SKM-1 treated with dmso at 0.1 percent for 144 hours (cell line): ENCODE measurements at regions not wholly inside any gene's neighbourhood (a gene's known extent, or its start where the extent isn't known, plus 50 kb on each side); places are given as distances from the start of the nearest gene placed in this dataset.
"Not testable (repeated sequence)": the region's sequence is repeated elsewhere in the genome, so short reads cannot be mapped to it uniquely, and the experiment has no call there.

Experiments used
- DNase-seq: peaks from one replicate; lab custom pipeline; 2025; ENCODE audit not compliant: unreplicated experiment; lab: John Stamatoyannopoulos, UW

GRCh38 chr14:106757444-106757843 lies 1231.1 kb downstream of the TMEM121 start:
- not testable (repeated sequence) for DNase-seq

DNA sequence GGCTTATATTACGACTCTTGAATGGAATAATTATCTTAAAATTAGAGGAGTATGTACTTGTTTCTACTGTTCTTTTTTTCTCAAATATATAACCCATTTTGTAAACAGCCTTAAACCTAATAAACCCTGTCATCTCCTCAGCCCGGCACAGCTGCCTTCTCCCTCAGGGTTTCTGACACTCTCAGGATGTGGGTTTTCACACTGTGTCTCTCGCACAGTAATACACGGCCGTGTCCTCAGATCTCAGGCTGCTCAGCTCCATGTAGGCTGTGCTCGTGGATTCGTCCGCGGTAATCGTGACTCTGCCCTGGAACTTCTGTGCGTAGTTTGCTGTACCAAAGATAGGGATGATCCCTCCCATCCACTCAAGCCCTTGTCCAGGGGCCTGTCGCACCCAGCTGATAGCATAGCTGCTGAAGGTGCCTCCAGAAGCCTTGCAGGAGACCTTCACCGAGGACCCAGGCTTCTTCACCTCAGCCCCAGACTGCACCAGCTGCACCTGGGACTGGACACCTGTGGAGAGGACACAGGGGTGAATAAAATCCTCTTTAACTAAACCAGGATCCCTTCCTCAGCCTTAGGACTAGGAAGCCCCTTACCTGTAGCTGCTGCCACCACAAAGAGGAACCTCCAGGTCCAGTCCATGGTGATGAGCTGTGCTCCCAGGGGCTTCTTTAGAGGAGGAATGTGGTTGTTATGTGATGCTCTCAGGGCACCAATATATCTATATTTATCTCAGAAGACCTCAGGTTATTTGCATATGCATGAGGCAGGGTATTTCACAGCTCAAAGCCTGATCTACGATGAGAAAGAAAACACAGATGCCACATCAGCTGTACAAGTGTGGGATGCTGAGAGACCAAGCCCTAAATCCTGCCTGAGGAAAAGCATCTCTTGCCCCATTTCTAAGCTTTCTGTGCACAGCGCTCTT lies 1235.8 kb downstream of the TMEM121 start:
- DNase-seq, result not testable (repeated sequence)

DNA sequence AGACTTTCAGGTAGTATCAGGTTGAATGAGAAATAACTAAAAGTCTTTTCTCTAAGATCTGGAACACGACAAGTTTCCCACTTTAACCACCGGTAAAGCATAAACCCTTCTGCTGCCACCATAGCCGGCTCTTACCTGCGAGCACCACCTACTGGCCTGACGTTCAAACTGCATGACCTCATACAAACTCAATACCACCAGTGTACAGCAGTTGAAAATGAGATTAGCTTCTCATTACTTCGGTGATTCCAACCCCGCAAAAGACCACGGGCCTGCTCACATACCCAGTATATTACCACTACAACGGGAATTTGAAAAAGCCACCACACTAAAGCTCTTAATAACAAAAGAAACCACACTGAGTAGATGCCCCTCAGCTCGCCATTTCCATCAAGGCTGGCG lies 1238.6 kb downstream of the TMEM121 start:
- not testable (repeated sequence) for DNase-seq

DNA sequence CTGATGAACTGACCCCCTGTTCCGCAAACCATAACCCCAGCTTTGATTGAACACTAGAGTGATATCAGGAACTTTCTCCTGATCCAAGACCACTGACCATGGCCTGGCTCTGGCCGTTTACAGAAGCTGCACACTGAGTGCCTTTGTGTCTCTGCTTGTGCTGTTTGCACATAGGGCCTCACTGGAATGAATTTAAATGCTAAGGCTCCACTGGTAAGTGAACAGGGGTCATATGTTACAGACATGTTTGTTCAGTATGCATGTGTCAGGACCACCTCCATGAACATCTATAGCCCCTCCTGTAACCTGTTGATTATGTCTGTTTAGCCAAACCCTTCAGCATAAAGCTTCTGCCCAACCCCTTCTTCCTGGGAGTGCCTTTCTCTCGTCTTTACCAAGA lies 1239.8 kb downstream of the TMEM121 start:
- DNase-seq, result no peak

GRCh38 chr14:106766551-106767277 lies 1240.3 kb downstream of the TMEM121 start:
- not testable (repeated sequence) for DNase-seq

DNA sequence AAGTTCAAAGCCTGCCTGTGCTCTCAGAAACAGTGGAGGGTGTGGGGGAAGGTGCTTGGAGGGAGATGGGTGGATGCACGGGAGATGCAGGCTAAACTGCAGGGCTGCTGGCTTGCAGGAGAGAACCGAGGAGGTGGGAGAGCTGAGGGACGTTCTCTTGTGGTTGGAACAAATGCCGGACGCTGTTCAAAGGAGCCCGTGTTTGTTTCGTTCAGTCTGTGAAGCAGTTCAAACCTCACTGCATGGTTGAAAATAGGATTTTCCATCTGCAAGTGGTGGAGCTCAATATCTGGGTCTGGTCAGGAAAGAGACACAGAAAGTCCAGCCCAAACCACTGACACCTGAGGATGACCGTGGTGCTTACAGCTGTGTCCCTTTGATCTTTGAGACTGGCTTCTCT lies 1241.8 kb downstream of the TMEM121 start:
- not testable (repeated sequence) for DNase-seq

DNA sequence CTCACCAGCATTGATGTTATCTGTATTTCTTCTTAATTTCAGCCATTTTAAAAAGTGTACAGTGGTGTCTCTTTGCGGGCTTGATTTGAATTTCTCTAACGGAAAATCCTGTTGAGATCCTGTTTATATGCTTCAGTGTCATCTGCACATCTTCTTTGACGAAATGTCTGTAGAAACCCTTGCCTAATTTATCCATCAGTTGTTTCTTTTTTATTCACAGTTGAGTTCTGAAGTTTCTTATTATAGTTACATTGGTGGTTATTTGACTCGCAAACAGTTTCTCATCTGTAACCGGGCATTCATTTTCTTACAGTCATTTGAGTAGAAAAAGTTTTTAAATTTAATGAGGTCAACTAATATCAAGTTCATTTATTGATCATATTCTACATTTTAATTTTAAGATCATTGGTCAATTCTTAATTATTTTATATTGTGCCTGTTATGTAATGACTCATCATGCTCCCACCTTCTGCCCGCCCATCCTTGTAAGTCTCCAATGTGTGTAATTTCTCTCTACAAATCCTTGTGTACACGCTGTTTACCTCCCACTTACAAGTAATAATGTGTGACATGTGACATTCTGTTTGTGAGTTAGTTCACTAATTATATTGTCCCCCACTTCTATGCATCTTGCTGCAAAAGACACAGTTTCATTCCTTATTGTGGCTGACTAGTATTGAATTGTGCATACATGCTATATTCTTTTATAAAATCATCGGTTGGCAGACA lies 1242.8 kb downstream of the TMEM121 start:
- DNase-seq, result not testable (repeated sequence)

DNA sequence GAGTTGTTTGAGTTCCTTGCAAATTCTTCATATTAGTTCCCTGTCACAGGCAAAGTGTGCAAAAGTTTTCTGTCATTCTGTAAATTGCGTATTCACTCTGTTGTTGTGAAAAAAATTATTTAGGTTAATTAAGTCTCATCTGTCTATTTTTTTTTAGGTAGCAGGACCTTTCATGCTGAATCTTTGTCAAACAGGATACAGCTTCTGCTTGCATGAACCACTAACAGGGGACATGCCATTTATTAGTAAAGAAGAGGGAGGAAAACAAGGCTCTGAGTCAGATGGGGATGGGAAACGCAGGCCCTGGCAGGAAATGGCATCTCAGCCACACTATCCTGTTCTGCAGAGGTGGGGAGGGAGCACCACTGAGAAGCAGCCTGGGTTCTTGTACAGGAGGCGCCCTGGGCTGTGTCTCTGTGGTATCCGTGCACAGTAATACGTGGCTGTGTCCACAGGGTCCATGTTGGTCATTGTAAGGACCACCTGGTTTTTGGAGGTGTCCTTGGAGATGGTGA lies 1243.8 kb downstream of the TMEM121 start:
- not testable (repeated sequence) for DNase-seq

- not testable (repeated sequence) for DNase-seq
Measured at GRCh38 chr14:106774889-106775480, 1248.6 kb downstream of the TMEM121 start.

GRCh38 chr14:106776395-106776983 lies 1250.1 kb downstream of the TMEM121 start:
- DNase-seq, result no peak

GRCh38 chr14:106778986-106779385 lies 1252.6 kb downstream of the TMEM121 start:
- DNase-seq, result no peak

- no peak for DNase-seq
Measured at GRCh38 chr14:106786697-106787096, 1260.3 kb downstream of the TMEM121 start.

GRCh38 chr14:106787626-106788025 lies 1261.2 kb downstream of the TMEM121 start:
- DNase-seq, result no peak

DNA sequence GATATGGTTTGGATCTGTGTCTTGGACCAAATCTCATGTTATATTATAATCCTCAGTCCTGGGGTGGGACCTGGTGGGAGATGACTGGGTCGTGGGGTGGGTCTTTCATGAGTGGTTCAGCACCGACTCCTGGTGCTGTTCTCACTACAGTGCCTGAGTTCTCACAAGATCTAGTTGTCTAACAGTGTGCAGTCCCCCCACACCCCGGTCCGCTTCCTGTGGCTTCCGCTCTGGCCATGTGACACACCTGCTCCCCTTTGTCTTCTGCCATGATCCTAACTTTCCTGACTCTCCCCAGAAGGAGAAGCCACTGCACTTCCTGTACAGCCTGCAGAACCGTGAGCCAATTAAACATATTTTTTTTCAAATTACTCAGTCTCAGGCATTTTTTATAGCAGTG lies 1262.2 kb downstream of the TMEM121 start:
- DNase-seq, result no peak

GRCh38 chr14:106789318-106789717 lies 1262.9 kb downstream of the TMEM121 start:
- no peak for DNase-seq

DNA sequence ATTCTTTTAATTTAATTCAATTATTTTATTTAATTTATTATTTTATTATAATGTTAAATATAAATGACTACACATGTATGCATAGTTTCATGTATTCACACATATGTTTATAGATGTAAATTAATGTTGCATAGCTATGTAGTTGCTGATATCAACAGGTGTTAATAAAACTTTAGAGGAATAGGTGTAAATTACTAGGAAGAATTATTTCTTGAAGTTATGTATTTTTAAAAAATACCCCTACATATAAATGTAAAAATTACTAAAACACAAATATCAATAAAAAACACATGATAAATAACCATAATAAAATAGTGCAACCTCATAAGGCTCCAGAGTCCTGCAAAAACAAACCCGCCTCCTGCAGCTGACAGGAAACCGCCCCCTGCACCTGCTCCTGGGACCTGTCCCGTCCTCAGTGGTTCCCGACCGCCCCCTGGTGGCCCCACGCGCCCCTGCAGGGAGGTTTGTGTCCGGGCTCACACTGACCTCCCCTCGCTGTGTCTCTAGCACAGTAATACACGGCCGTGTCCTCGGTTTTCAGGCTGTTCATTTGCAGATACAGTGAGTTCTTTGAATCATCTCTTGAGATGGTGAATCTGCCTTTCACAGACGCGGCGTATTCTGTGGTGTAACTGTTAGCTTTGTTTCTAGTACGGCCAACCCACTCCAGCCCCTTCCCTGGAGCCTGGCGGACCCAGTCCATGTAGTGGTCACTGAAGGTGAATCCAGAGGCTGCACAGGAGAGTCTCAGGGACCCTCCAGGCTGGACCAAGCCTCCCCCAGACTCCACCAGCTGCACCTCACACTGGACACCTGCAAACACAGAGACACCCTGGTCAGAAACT lies 1264.0 kb downstream of the TMEM121 start:
- DNase-seq, result no peak

GRCh38 chr14:106792543-106792942 lies 1266.2 kb downstream of the TMEM121 start:
- DNase-seq, result no peak

DNA sequence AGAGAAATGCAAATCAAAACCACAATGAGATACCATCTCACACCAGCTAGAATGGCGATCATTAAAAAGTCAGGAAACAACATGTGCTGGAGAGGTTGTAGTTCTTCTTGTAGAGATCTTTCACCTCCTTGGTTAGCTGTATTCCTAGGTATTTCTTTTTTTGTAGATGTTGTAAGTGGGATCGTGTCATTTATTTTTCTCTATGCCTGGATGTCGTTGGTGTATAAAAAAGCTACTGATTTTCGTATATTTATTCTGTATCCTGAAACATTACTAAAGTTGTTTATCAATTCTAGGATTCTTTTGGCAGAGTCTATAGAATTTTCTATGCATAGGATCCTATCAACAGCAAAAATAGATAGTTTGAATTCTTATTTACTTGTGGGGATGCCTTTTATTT lies 1271.8 kb downstream of the TMEM121 start:
- not testable (repeated sequence) for DNase-seq
